Spleen (tissue), 11 donors: ENCODE measurements at regions not wholly inside any gene's neighbourhood (a gene's known extent, or its start where the extent isn't known, plus 50 kb on each side); places are given as distances from the start of the nearest gene placed in this dataset.

Experiments
- DNase-seq: peaks from one replicate; pipeline ENCODE4 v3.0.0-alpha.2; 2020
- H3K27ac ChIP-seq, 8 donors: fragments of 200-600 bp; sonication (generic) in 7 of 8; 1 replicate in 4 of 8; 2 replicates in 4 of 8; pipeline versions ENCODE4 v1.5.0 to v1.8.0; 2016 to 2021; ENCODE audit warnings: inconsistent platforms in 4 of 8, mild to moderate bottlenecking in 4 of 8, moderate library complexity in 1 of 8
- H3K27me3 ChIP-seq, 7 donors: fragments of 200-600 bp; sonication (generic) in 6 of 7; replicated peaks in 1 of 7; 1 replicate in 4 of 7; 2 replicates in 3 of 7; pipeline versions ENCODE4 v1.5.0 to v1.8.0; 2016 to 2021; ENCODE audit warnings: inconsistent platforms in 3 of 7, mild to moderate bottlenecking in 1 of 7
- H3K36me3 ChIP-seq, 6 donors: fragments of 200-600 bp; sonication (generic) in 5 of 6; 1 replicate in 4 of 6; 2 replicates in 2 of 6; pipeline versions ENCODE4 v1.5.0 to v1.8.0; 2016 to 2021; ENCODE audit warnings: inconsistent platforms in 2 of 6
- H3K4me1 ChIP-seq, 6 donors: fragments of 200-600 bp; sonication (generic) in 5 of 6; 1 replicate in 3 of 6; 2 replicates in 3 of 6; pipeline versions ENCODE4 v1.5.0 to v1.8.0; 2016 to 2021; ENCODE audit warnings: inconsistent platforms in 3 of 6
- H3K4me3 ChIP-seq, 8 donors: fragments of 200-600 bp; sonication (generic) in 7 of 8; 1 replicate in 4 of 8; 2 replicates in 4 of 8; pipeline versions ENCODE4 v1.5.0 to v1.8.0; 2016 to 2021; ENCODE audit warnings: inconsistent platforms in 4 of 8, mild to moderate bottlenecking in 4 of 8, moderate library complexity in 2 of 8
- H3K9me3 ChIP-seq, 8 donors: fragments of 200-600 bp; sonication (generic) in 7 of 8; 1 replicate in 4 of 8; 2 replicates in 4 of 8; pipeline versions ENCODE4 v1.5.0 to v1.8.0; 2016 to 2021; ENCODE audit warnings: inconsistent platforms in 4 of 8
- CTCF ChIP-seq, 11 experiments: fragments of 200-600 bp in 7 of 11; fragments of 450-650 bp in 4 of 11; sonication (generic) in 4 of 11; IDR thresholded peaks in 8 of 11; conservative IDR thresholded peaks in 3 of 11; 1 replicate in 7 of 11; 2 replicates in 4 of 11; pipeline versions ENCODE4 v1.4.0 to v1.8.0; 2016 to 2021; ENCODE audit warnings: antibody characterized with exemption in 11 of 11, inconsistent platforms in 4 of 11, mild to moderate bottlenecking in 1 of 11
- POLR2A ChIP-seq, 3 donors: fragments of 450-650 bp; IDR thresholded peaks; one replicate each; pipeline ENCODE4 v1.5.1; 2017; ENCODE audit warnings: antibody characterized with exemption in 3 of 3, mild to moderate bottlenecking in 1 of 3
- POLR2AphosphoS5 ChIP-seq, 3 donors: sonication (generic); formaldehyde crosslinking; IDR thresholded peaks; one replicate each; pipeline ENCODE4 v1.5.1; 2017; ENCODE audit warnings: antibody characterized with exemption in 3 of 3
- WGBS, 5 donors: extraction: QIAGEN DNeasy Blood & Tissue Kit in 3 of 5; methylation state at CpG; one replicate each; pipeline versions ENCODE4 v1.1.5 to v1.1.7; 2013 to 2018; 5-methylcytosine and 5-hydroxymethylcytosine counted together
- intact Hi-C: fragments of 100-400 bp; cut with DNase I; formaldehyde crosslinking; loops from one replicate; pipeline ENCODE4 v1.15.0; 2023; ENCODE audit warnings: low total_unique reads
- donor health status: healthy with polysubstance abuse.
- donor health status: DM: no; HTN: no; CAD: no; lungs with moderate emphysema.
- donor health status: DM: no; HTN: no; CAD: no.
- donor health status: Bipolar disorder and iron deficiency.
- donor health status: healthy.
- donor health status: DM: no; HTN: no; CAD: no.
- donor health status: DM: yes; HTN: yes; CAD: no.

GRCh38 chr13:47327861-47328260 lies 431.0 kb upstream of the HTR2A start:
- no peaks in the 10 kb centered on the region for H3K27me3 ChIP-seq
- 66 to 89% (median 83%) methylated on average over 1 of the region's 1 CpG for WGBS, 5 donors
- H3K4me3 ChIP-seq = no peak overlapping the region
- no peak overlapping the region for H3K27ac ChIP-seq
- no peaks in the 10 kb centered on the region for H3K36me3 ChIP-seq
- intact Hi-C loops = no loop called here
- H3K4me1 ChIP-seq = no peaks in the 10 kb centered on the region
- TF ChIP-seq POLR2AphosphoS5 (IDR thresholded peaks at IDR 0.05) = no peak
- TF ChIP-seq POLR2A (IDR thresholded peaks at IDR 0.05) = no peak
- TF ChIP-seq CTCF (IDR thresholded peaks at IDR 0.05 in 8 of 11, conservative IDR thresholded peaks at IDR 0.05 in 3 of 11) = no peak
- no peaks in the 10 kb centered on the region for H3K9me3 ChIP-seq
- DNase-seq = no peak

DNA sequence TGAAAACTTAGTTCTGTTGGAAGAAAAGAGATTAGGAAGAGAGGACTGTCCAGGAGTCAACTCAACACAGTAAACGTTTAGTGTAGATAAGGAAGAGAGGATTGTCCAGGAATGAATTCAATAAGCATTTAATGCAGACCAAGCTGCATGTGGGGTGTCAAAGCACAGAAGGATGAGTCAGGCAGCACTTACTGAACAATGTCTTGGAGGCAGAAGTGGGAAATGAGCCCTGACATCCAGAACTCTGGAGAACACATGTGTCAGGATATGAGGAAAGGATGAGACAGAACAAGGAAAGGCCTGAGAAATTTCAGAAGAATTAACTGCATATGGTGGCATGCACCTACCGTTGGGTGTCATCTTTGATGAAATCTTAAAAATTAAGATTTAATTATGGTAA lies 429.2 kb upstream of the HTR2A start:
- no peak overlapping the region for H3K4me3 ChIP-seq
- no peak for DNase-seq
- H3K9me3 ChIP-seq = no peaks in the 10 kb centered on the region
- H3K27ac ChIP-seq = no peak overlapping the region
- TF ChIP-seq POLR2AphosphoS5 (IDR thresholded peaks at IDR 0.05) = no peak
- no peak for TF ChIP-seq POLR2A (IDR thresholded peaks at IDR 0.05)
- TF ChIP-seq CTCF (IDR thresholded peaks at IDR 0.05 in 8 of 11, conservative IDR thresholded peaks at IDR 0.05 in 3 of 11) = no peak
- WGBS, 5 donors = 71 to 83% (median 75%) methylated on average over 2 of the region's 2 CpGs
- intact Hi-C loops = no loop called here
- no peaks in the 10 kb centered on the region for H3K27me3 ChIP-seq
- no peaks in the 10 kb centered on the region for H3K4me1 ChIP-seq
- no peaks in the 10 kb centered on the region for H3K36me3 ChIP-seq

GRCh38 chr13:47317356-47317755 lies 420.5 kb upstream of the HTR2A start:
- WGBS, 5 donors = 65 to 77% (median 71%) methylated on average over 3 of the region's 3 CpGs
- TF ChIP-seq POLR2AphosphoS5 (IDR thresholded peaks at IDR 0.05) = no peak
- Histone ChIP-seq H3K36me3 (no peaks in the 10 kb centered on the region), H3K9me3 (peaks cover 0 to 3% (median 0%) of the 10 kb centered on the region in 8 donors), H3K4me3 (no peak overlapping the region), H3K4me1 (no peaks in the 10 kb centered on the region), H3K27ac (no peak overlapping the region), H3K27me3 (no peaks in the 10 kb centered on the region)
- DNase-seq = no peak
- intact Hi-C loops = no loop called here

- Histone ChIP-seq H3K9me3 (peaks cover 0 to 24% (median 19%) of the 10 kb centered on the region in 8 donors), H3K27ac (no peak overlapping the region), H3K36me3 (no peaks in the 10 kb centered on the region), H3K4me1 (no peaks in the 10 kb centered on the region), H3K4me3 (no peak overlapping the region), H3K27me3 (no peaks in the 10 kb centered on the region)
- intact Hi-C loops = no loop called here
- WGBS, 5 donors = 53 to 72% (median 62%) methylated on average over 1 of the region's 1 CpG
- DNase-seq = no peak
- TF ChIP-seq POLR2AphosphoS5 (IDR thresholded peaks at IDR 0.05) (no peak), POLR2A (IDR thresholded peaks at IDR 0.05) (no peak), CTCF (IDR thresholded peaks at IDR 0.05 in 8 of 11, conservative IDR thresholded peaks at IDR 0.05 in 3 of 11) (no peak)
These were observed 413.5 kb upstream of the HTR2A start for GRCh38 chr13:47310401-47310800.

DNA sequence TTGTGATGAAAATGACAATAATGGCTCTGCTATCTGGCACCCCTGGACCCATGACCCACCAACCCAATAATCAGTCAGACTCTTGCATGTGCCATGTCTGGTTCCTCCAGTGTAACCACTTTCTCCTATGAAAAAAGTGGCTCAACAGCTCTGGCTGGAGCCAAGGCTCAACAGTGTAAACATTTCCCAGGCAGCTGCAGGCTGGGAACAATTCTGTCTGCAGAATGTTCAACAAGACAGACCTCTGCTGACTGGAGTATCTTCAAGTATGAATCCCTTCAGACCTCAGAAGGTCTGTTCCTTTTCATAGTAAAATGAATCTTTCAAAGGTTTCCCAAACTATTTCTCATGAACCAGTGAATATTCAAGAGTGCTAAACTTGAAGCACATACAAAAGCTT lies 410.1 kb upstream of the HTR2A start:
- TF ChIP-seq CTCF (IDR thresholded peaks at IDR 0.05 in 8 of 11, conservative IDR thresholded peaks at IDR 0.05 in 3 of 11) = no peak
- TF ChIP-seq POLR2A (IDR thresholded peaks at IDR 0.05) = no peak
- no peak for TF ChIP-seq POLR2AphosphoS5 (IDR thresholded peaks at IDR 0.05)
- no peak overlapping the region for H3K4me3 ChIP-seq
- intact Hi-C loops = no loop called here
- peaks cover 0 to 24% (median 16%) of the 10 kb centered on the region in 8 donors for H3K9me3 ChIP-seq
- H3K27me3 ChIP-seq = no peaks in the 10 kb centered on the region
- no peak for DNase-seq
- no peaks in the 10 kb centered on the region for H3K4me1 ChIP-seq
- no peak overlapping the region for H3K27ac ChIP-seq
- H3K36me3 ChIP-seq = no peaks in the 10 kb centered on the region
